Mesenchymal stem cell (in vitro differentiated cells and primary cell): ENCODE measurements at regions not wholly inside any gene's neighbourhood (a gene's known extent, or its start where the extent isn't known, plus 50 kb on each side); places are given as distances from the start of the nearest gene placed in this dataset.

Experiments
- DNase-seq: peaks from one replicate; pipeline ENCODE4 v3.0.0-alpha.2; 2013
- H2AFZ ChIP-seq: one replicate; pipeline ENCODE4 v1.6.1; 2013; ENCODE audit warnings: low read depth, mild to moderate bottlenecking, control low read depth, inconsistent platforms, low read length, moderate library complexity
- H2AK5ac ChIP-seq: 2 replicates; pipeline ENCODE4 v1.6.1; 2013; ENCODE audit warnings: low read length, moderate library complexity, mild to moderate bottlenecking, inconsistent platforms; ENCODE audit not compliant: severe bottlenecking
- H2BK120ac ChIP-seq: one replicate; pipeline ENCODE4 v1.6.1; 2013; ENCODE audit warnings: low read depth, mild to moderate bottlenecking, inconsistent platforms, low read length, moderate library complexity
- H2BK12ac ChIP-seq, 2 experiments: one replicate each; pipeline ENCODE4 v1.6.1; 2013; ENCODE audit warnings: inconsistent platforms in 2 of 2, low read length in 2 of 2, mild to moderate bottlenecking in 2 of 2, moderate library complexity in 2 of 2, control low read depth in 1 of 2
- H2BK15ac ChIP-seq: one replicate; pipeline ENCODE4 v1.6.1; 2013; ENCODE audit warnings: mild to moderate bottlenecking, low read depth, inconsistent platforms; ENCODE audit not compliant: poor library complexity, severe bottlenecking
- H2BK5ac ChIP-seq: 2 replicates; pipeline ENCODE4 v1.6.1; 2013; ENCODE audit warnings: low read depth, mild to moderate bottlenecking, low read length, control low read depth, inconsistent platforms; ENCODE audit not compliant: poor library complexity, severe bottlenecking
- H3K14ac ChIP-seq, 2 experiments: one replicate each; pipeline ENCODE4 v1.6.1; 2013; ENCODE audit warnings: inconsistent platforms in 2 of 2, low read length in 2 of 2, control low read depth in 1 of 2, mild to moderate bottlenecking in 1 of 2, moderate library complexity in 1 of 2
- H3K18ac ChIP-seq, 2 experiments: one replicate each; pipeline ENCODE4 v1.6.1; 2013; ENCODE audit warnings: inconsistent platforms in 2 of 2, low read length in 2 of 2, control low read depth in 1 of 2, low read depth in 1 of 2, mild to moderate bottlenecking in 1 of 2
- H3K23ac ChIP-seq, 2 experiments: one replicate each; pipeline ENCODE4 v1.6.1; 2013; ENCODE audit warnings: inconsistent platforms in 2 of 2, low read length in 2 of 2, mild to moderate bottlenecking in 2 of 2, moderate library complexity in 2 of 2, control low read depth in 1 of 2
- H3K27ac ChIP-seq: 2 replicates; pipeline ENCODE4 v1.5.1; 2013; ENCODE audit warnings: mild to moderate bottlenecking, moderate library complexity, low read length, control low read depth, inconsistent platforms; ENCODE audit not compliant: poor library complexity, severe bottlenecking
- H3K27me3 ChIP-seq, 2 experiments: 2 replicates each; pipeline versions ENCODE4 v1.6.1 to v1.7.0; 2013; ENCODE audit warnings: low read length in 2 of 2, mild to moderate bottlenecking in 2 of 2, moderate library complexity in 2 of 2, control low read depth in 1 of 2, inconsistent platforms in 1 of 2; ENCODE audit not compliant: control insufficient read depth in 1 of 2, insufficient read depth in 1 of 2
- H3K36me3 ChIP-seq, 2 experiments: 2 replicates each; pipeline versions ENCODE4 v1.6.1 to v1.7.0; 2013; ENCODE audit warnings: low read length in 2 of 2, control low read depth in 1 of 2, inconsistent platforms in 1 of 2, low read depth in 1 of 2, mild to moderate bottlenecking in 1 of 2; ENCODE audit not compliant: insufficient read depth in 2 of 2, control insufficient read depth in 1 of 2
- H3K4ac ChIP-seq, 2 experiments: one replicate each; pipeline ENCODE4 v1.6.1; 2013; ENCODE audit warnings: inconsistent platforms in 2 of 2, low read length in 2 of 2, mild to moderate bottlenecking in 2 of 2, moderate library complexity in 2 of 2, control low read depth in 1 of 2, low read depth in 1 of 2
- H3K4me1 ChIP-seq: 2 replicates; pipeline ENCODE4 v1.6.1; 2013; ENCODE audit warnings: low read depth, low read length, control low read depth; ENCODE audit not compliant: control insufficient read depth, insufficient read depth
- H3K4me2 ChIP-seq: 2 replicates; pipeline ENCODE4 v1.6.1; 2013; ENCODE audit warnings: low read length, mild to moderate bottlenecking, inconsistent platforms; ENCODE audit not compliant: poor library complexity, severe bottlenecking
- H3K4me3 ChIP-seq, 2 experiments: 2 replicates each; pipeline versions ENCODE4 v1.5.1 to v1.7.0; 2013; ENCODE audit warnings: low read length in 2 of 2, mild to moderate bottlenecking in 2 of 2, control low read depth in 1 of 2, low read depth in 1 of 2; ENCODE audit not compliant: insufficient read depth in 1 of 2
- H3K79me1 ChIP-seq: replicated peaks from 2 replicates; pipeline ENCODE4 v1.6.1; 2013; ENCODE audit warnings: mild to moderate bottlenecking, control low read depth, low read length, inconsistent platforms; ENCODE audit not compliant: poor library complexity, severe bottlenecking
- H3K9ac ChIP-seq: 2 replicates; pipeline ENCODE4 v1.7.0; 2013; ENCODE audit warnings: mild to moderate bottlenecking, low read length, moderate library complexity
- H3K9me3 ChIP-seq: 2 replicates; pipeline ENCODE4 v1.7.0; 2013; ENCODE audit warnings: mild to moderate bottlenecking, low read length; ENCODE audit not compliant: control insufficient read depth
- H4K8ac ChIP-seq: one replicate; pipeline ENCODE4 v1.6.1; 2013; ENCODE audit warnings: inconsistent platforms, mild to moderate bottlenecking, low read length, moderate library complexity
- H4K91ac ChIP-seq: one replicate; pipeline ENCODE4 v1.6.1; 2013; ENCODE audit warnings: mild to moderate bottlenecking, low read length, inconsistent platforms
- WGBS: methylation state at CpG from one replicate; pipeline ENCODE4 v1.1.7; 2013; ENCODE audit warnings: mixed read lengths; 5-methylcytosine and 5-hydroxymethylcytosine counted together

GRCh38 chr11:121800731-121801393, 315.2 kb downstream of the BLID start:
- Histone ChIP-seq H3K9me3 (no peaks in the 10 kb centered on the region), H2AK5ac (no peak overlapping the region), H3K79me1 (no peaks in the 10 kb centered on the region), H3K4ac (no peak overlapping the region), H3K14ac (no peak overlapping the region), H3K23ac (no peak overlapping the region), H3K27me3 (peaks cover 0 to 5% of the 10 kb centered on the region in 2 experiments), H4K8ac (no peak overlapping the region), H3K18ac (no peak overlapping the region), H4K91ac (no peak overlapping the region), H3K4me2 (no peak overlapping the region), H2BK12ac (no peak overlapping the region), H3K36me3 (no peaks in the 10 kb centered on the region), H2BK120ac (no peak overlapping the region), H3K4me1 (no peaks in the 10 kb centered on the region), H3K27ac (no peak overlapping the region), H2BK15ac (no peak overlapping the region), H2AFZ (no peak overlapping the region), H2BK5ac (no peak overlapping the region), H3K9ac (peak overlapping the region; percentile 48), H3K4me3 (peak overlapping the region in 1 of 2 experiments; percentile 52)
- WGBS = 78% methylated on average over 3 of the region's 10 CpGs
- no peak for DNase-seq

- H3K9me3 ChIP-seq = no peaks in the 10 kb centered on the region
- no peaks in the 10 kb centered on the region for H3K79me1 ChIP-seq
- H2BK5ac ChIP-seq = no peak overlapping the region
- peaks cover 0 to 5% of the 10 kb centered on the region in 2 experiments for H3K27me3 ChIP-seq
- no peak overlapping the region for H3K14ac ChIP-seq
- no peak overlapping the region for H2BK15ac ChIP-seq
- H3K36me3 ChIP-seq = no peaks in the 10 kb centered on the region
- no peak overlapping the region for H3K4me2 ChIP-seq
- H3K23ac ChIP-seq = no peak overlapping the region
- no peak overlapping the region for H3K9ac ChIP-seq
- H3K4me3 ChIP-seq = no peak overlapping the region
- H2BK12ac ChIP-seq = no peak overlapping the region
- no peak overlapping the region for H2AK5ac ChIP-seq
- H4K8ac ChIP-seq = no peak overlapping the region
- no peak for DNase-seq
- no peak overlapping the region for H3K27ac ChIP-seq
- H2BK120ac ChIP-seq = no peak overlapping the region
- H2AFZ ChIP-seq = no peak overlapping the region
- no peaks in the 10 kb centered on the region for H3K4me1 ChIP-seq
- no peak overlapping the region for H4K91ac ChIP-seq
- no peak overlapping the region for H3K18ac ChIP-seq
- H3K4ac ChIP-seq = no peak overlapping the region
Observed at GRCh38 chr11:121800240-121800639, 315.8 kb downstream of the BLID start.

- Histone ChIP-seq H4K8ac (no peak overlapping the region), H3K79me1 (no peaks in the 10 kb centered on the region), H3K27me3 (peaks cover 0 to 5% of the 10 kb centered on the region in 2 experiments), H3K4me1 (no peaks in the 10 kb centered on the region), H2AK5ac (no peak overlapping the region), H3K9me3 (no peaks in the 10 kb centered on the region), H3K36me3 (no peaks in the 10 kb centered on the region), H4K91ac (no peak overlapping the region), H2BK15ac (no peak overlapping the region), H3K4ac (no peak overlapping the region), H3K9ac (no peak overlapping the region), H3K27ac (no peak overlapping the region), H2BK5ac (no peak overlapping the region), H3K4me3 (no peak overlapping the region), H2BK120ac (no peak overlapping the region), H2AFZ (no peak overlapping the region), H3K14ac (no peak overlapping the region), H3K18ac (no peak overlapping the region), H3K23ac (no peak overlapping the region), H3K4me2 (no peak overlapping the region), H2BK12ac (no peak overlapping the region)
- DNase-seq = no peak
- 100% methylated on average over 2 of the region's 3 CpGs for WGBS
Observed at GRCh38 chr11:121797496-121797895, 318.5 kb downstream of the BLID start.

GRCh38 chr11:121795174-121795573, 320.8 kb downstream of the BLID start:
- H4K91ac ChIP-seq = no peak overlapping the region
- no peak overlapping the region for H3K4ac ChIP-seq
- H3K4me2 ChIP-seq = no peak overlapping the region
- H2BK15ac ChIP-seq = no peak overlapping the region
- no peak for DNase-seq
- H4K8ac ChIP-seq = no peak overlapping the region
- H2BK120ac ChIP-seq = no peak overlapping the region
- H2AK5ac ChIP-seq = no peak overlapping the region
- no peak overlapping the region for H3K27ac ChIP-seq
- no peak overlapping the region for H2AFZ ChIP-seq
- H3K9ac ChIP-seq = no peak overlapping the region
- H3K9me3 ChIP-seq = no peaks in the 10 kb centered on the region
- no peak overlapping the region for H2BK12ac ChIP-seq
- no peak overlapping the region for H3K14ac ChIP-seq
- no peaks in the 10 kb centered on the region for H3K4me1 ChIP-seq
- H3K79me1 ChIP-seq = no peaks in the 10 kb centered on the region
- H3K27me3 ChIP-seq = no peaks in the 10 kb centered on the region
- no peak overlapping the region for H3K18ac ChIP-seq
- no peak overlapping the region for H3K23ac ChIP-seq
- no peaks in the 10 kb centered on the region for H3K36me3 ChIP-seq
- 92% methylated on average over 6 of the region's 7 CpGs for WGBS
- H3K4me3 ChIP-seq = no peak overlapping the region
- no peak overlapping the region for H2BK5ac ChIP-seq
